ENCODE measurements at regions not wholly inside any gene's neighbourhood (a gene's known extent, or its start where the extent isn't known, plus 50 kb on each side); places are given as distances from the start of the nearest gene placed in this dataset.
A peak's percentile ranks its signal among the peaks of the same experiment; 100 is the strongest.
"Not testable (repeated sequence)": the region's sequence is repeated elsewhere in the genome, so short reads cannot be mapped to it uniquely, and the experiment has no call there.

DNA sequence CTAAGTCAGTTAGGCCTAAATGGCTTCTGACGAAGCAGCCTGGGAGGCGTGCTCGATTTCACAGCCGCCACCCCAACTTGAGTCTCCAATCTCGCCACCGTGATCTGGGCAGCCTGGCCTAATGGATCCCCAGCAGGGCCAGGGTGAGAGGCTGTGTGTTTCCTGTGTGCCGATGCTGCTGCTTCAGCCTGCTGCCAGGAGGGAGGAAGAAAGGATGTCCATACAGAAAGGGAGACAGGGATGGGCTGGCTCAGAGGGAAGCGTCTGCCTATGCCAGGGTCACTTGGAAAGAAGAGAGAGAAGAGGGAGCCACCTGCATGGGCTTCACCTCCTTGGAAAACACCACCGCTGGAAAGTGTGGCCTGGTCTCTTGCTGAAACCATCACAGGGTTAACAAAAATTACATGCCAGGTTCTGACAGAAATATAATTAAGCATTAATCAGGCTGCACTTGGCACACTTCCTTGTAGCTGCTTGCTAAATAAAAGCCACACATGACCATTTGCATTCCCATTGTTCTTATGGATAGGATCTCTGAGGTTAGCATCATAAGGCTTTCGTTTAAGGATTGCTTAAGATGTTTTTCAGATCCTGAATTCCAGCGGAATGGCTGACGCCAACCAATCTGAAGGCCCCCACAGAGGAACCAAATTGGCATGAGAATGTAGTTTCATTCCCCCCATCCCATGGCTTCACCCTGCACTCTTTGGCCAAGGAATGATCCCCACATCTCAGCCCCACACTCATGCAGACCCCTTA lies 108.8 kb upstream of the SLC1A4 start:
- no peak for DNase-seq (ENCODE audit: low spot score)

DNA sequence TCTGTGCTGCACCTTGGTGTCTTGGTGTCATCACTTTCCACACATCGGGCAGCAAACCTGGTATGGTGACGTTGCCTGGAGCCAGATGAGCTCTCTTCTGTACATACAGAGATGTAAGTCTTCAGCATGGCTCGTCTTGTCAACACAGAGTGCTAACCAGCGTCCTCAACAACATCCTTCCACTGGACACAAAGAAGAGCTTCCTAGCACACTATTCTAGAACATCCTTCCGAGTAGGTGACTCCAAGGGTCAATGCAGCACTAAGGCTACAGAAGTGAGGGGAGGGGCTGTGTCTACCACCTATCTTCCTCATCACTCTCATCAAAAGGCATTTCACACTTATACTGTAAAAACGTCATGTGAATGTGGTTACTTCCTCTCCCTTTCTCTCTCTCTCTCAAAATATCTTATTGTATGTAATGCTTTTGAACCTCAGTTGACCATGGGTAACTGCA lies 108.1 kb upstream of the SLC1A4 start:
- no peak for DNase-seq (ENCODE audit: low spot score)

DNA sequence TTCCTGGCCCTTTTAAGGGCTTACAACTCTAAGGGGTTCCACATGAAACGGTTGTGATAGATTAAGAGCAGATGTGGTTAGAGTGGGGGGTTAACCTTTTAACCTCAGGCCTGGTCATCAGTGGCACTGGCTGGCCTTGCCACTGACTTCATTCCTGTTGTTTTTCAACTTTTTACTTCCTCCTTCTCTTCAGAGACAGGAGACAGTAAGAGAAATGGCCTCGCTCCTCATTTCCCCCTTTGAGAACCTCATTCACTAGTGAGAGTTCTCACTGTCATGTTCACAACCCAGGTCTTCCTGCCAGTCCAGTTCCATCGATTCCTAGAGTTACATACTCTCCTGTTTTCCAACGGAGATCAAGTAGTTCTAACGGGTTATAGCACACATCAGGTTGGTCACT lies 101.6 kb upstream of the SLC1A4 start:
- DNase-seq (ENCODE audit: low spot score) = no peak

DNA sequence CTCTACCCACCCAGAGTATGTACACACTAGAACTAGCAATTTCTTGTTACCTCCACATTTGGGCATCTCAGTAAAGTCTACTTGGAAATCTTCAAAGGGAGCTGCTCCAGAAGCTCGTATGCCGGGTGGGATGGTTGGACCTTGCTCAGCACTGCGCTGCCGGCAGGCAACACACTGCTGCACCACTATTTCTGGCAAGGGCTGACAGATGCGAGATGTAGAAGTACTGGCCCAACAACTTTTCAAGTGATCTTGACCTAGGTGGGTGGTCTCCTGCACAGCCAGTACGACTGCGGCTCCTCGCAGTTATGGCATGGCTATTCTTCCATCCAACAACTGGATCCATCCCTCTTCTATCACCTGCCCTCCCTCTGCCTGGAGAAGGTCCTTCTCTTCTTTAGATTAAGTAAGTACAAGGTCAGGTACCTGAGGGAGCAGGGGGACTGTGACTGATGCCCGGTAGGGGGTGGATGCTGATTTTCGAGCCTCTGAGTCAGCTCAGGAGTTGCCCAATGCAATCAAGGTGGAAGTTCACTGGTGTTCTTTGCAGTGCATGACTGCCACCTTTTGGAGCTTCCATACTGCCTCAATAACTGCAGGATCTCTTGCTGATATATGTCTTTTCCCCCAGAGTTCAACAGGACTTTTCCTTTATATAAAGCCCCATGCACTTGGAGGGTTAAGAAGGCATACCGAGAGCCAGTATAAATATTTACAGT lies 100.4 kb upstream of the SLC1A4 start:
- DNase-seq (ENCODE audit: low spot score) = no peak

DNA sequence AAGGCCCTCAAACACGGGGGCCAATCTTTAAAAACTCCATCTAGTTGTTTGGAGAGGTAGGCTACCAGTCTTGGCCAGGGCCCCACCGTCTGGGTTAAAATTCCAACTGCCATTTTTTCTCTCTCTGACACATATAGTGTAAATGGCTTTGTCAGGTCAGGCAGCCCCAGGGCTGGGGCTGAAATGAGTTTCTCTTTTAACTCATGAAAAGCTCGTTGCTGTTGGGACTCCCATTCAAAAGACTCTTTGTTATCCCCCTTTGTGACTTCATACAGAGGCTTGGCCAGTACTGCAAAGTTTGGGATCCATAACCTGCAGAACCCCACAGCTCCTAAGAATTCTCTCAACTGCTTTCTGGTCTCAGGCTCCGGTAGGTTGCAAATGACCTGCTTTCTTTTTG lies 99.4 kb upstream of the SLC1A4 start:
- DNase-seq (ENCODE audit: low spot score) = no peak

DNA sequence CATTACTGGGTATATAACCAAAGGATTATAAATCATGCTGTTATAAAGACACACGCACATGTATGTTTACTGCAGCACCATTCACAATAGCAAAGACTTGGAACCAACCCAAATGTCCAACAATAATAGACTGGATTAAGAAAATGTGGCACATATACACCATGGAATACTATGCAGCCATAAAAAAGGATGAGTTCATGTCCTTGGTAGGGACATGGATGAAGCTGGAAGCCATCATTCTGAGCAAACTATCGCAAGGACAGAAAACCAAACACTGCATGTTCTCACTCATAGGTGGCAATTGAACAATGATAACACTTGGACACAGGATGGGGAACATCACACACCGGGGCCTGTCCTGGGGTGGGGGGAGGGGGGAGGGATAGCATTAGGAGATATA lies 92.6 kb upstream of the SLC1A4 start:
- DNase-seq (ENCODE audit: low spot score) = not testable (repeated sequence)

DNA sequence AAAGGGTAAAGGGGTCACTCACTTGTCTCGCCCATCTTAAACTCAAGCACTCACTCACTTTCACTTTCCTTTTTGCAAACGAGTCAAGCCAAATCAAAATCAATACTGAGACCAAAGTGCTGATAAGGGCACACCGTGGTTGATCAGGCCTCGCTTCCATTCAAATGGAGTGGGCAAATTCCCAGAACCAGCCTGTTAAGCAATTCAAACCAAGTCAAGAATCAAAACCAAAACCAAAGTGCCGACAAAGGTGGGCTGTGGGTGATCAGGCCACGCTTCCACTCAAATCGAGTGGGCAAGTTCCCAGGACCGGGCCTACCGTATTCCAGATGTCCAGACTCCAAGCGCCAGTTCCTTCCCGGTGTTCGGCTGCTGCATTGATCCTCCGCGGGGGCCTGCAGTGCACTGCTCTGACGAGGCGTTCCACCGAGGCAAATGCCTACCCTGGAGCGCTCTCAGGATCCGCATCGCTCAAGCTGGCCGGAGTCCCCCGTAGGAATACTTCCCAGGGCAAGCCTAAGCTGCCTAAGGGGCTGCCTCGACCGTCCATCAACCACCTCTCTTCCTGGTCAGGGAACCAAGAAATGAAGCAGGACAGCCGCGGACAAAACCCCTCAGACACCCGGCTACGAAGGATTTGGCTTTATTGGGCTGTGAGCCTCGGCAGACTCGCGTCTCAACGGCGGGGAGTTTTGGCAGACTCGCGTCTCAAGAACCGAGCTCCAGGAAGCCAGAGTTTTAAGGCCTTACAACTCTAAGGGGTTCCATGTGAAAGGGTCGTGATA lies 89.9 kb upstream of the SLC1A4 start:
- no peak for DNase-seq (ENCODE audit: low spot score)

DNA sequence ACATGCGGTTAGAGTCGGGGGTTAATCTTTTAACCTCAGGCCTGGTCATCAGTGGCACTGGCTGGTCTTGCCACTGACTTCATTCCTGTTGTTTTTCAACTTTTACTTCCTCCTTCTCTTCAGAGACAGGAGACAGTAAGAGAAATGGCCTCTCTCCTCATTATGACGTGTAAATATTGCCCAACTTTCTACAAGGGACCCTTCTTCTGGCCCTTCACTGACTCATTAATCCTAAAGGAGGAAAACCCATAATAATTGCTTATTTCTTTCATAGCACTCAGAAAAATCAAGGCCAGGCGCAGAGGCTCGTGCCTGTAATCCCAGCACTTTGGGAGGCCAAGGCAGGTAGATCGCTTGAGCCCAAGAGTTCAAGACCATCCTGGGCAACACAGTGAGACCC lies 89.3 kb upstream of the SLC1A4 start:
- DNase-seq (ENCODE audit: low spot score) = not testable (repeated sequence)

DNA sequence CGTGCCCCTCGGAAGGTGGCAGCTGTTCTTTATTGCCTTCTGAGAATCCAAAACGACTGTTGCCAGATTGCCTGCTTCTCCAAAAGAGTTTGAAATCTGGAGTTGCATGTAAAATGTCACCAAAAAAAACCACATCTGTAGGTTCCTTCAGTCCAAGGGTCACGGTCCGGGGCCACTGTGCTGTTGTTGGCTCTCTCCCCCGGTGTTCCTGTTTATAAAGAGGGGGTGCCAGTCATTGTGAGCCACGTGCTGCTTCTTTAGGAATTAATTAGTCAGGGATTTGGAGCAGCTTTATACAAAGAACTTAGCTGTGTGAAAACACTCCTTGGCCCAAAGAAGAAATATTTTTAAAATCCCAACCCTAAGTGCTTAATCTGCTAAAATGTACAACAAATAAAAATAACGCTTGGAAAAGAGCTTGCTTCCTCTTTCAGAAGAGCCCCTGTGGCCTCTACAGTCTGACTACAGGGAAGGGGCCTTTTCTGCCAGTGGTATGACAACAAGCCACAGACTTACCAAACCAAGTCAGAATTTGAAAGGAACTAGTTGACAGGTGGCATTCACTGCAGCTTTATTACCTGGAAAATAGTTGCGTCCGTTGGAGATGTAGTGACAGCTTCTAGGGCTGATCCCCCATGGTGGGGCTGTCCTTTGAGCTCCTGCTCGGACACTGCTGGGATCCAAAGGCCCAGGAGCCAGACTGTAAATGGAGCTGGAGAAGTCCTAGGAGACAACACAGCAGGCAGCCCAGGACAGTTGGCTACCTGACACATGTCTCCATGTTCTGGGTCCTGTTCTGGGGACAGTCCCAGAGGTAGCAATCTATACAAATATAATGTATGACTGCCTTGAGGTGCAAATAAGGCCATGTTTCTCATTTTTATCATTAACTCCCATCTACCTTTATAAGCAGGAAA lies 84.5 kb upstream of the SLC1A4 start:
- peak; percentile 20 for DNase-seq (ENCODE audit: low spot score)

DNA sequence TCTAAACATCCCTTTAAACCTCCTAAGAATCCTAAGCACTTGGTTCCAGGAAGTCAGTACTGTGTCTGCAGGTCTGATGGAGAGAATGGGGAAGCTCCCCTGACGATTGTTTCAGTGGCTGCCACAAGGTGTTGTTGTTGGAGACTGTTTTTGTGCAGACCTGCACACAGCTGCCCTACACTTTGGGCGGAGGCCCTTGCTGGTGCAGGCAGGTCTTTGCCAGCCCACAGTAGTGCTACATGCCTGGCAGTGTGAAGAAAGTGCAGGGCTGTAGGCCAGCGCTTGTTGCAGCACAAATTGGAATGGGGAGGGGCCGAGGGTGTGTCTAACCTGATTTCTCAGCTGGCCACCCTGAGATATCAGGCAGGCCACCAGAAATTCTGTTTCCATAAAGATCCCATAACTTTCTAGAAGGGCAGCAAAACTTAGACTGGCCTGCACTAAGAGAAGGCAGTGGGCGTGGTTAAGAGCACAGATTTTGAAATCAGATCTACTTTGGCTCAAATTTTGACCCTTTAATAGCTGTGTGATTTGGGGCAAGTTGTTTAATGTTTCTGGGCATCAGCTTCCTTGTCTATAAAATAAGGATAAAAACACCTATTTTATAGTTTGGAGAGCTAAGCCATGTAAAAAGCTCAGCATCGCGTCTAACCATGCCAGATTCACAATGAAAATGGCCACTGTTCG lies 83.7 kb upstream of the SLC1A4 start:
- no peak for DNase-seq (ENCODE audit: low spot score)

DNA sequence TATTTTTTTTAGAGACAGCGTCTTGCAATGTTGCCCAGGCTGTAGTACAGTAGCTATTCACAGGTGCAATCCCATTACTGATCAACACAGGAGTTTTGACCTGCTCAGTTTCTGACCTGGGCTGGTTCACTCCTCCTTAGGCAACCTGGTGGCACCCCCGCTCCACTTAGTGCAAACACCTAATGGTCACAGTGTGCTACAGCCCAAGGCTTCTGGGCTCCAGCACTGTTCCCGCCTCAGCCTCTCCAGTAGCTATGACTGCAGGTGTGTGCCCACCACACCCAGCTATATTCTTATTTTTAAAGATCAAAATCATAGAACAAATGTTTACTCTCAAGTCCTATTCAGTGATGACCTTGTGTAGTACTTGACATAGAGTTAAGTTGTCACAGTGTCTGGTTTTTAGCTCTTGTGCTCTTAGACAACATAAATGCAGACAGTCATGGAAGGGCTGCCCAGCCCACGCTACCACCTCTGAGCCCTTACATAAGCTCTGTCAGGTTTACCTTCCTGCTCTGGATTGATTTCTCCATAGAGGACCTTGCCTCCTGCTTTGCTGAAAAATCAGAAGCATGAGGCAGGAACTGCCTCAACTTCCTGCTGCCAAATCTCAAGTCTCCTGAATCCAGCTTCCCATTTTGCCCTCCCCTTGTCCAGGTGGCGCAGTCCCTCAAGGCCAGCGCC lies 82.2 kb upstream of the SLC1A4 start:
- DNase-seq (ENCODE audit: low spot score) = no peak

DNA sequence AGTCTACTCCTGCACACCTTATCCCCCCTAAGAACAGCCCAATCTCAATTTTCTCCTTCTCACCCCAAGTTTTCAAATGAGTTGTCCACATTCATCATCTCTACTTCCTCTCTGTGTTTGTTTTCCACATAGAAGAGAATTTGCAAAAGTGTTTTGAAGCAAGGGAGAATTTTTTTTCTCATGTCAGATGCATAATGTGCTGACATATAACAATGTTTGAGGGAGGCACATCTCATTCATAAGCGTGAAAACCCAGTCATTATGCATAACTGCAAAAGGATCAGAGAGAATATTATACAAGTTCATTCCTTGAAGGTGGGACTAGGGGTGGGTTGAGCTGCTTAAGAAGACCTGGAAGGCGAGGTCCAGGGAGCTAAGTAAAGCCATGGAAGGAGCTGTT lies 80.8 kb upstream of the SLC1A4 start:
- DNase-seq (ENCODE audit: low spot score) = no peak

DNA sequence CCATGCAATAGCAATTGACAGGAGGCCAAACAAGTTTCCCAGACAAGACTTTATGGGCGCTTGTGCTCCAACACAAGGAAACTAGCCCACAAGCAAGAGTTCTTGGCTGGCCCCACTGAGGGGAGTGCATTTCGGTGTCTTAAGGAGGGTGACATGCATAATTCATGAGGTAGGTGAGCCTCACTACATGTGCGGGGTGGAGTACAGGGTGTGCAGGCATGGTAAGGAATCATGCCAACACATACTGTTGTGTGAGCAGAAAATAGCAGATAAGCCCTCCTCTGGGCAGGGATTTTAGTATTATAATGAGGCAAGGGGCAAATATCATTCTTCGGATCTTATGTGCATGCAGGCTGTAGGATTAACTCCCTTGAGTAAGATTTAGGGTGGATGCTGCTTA lies 78.7 kb upstream of the SLC1A4 start:
- DNase-seq (ENCODE audit: low spot score) = no peak

DNA sequence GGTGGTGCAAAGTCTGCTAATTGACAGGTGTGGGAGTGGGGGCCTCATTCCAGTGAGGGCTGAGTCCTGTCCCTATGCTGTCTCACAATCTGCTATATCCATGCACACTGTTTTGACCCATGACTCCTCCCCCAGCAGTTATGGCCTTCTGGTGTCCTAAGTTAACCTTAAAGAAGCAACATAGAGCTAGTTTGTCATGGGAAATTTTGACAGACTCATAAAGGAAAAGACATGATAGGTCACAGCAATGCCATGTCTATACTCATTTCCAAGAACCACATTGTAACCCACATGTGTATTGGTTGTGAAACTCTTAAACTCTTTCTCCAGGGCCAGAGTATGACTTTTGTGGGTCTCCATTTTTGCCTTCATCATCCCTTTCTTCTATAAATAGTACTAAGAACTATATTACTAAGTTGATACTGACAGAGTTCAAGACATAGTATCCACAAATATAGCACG lies 78.2 kb upstream of the SLC1A4 start:
- DNase-seq (ENCODE audit: low spot score) = no peak

DNA sequence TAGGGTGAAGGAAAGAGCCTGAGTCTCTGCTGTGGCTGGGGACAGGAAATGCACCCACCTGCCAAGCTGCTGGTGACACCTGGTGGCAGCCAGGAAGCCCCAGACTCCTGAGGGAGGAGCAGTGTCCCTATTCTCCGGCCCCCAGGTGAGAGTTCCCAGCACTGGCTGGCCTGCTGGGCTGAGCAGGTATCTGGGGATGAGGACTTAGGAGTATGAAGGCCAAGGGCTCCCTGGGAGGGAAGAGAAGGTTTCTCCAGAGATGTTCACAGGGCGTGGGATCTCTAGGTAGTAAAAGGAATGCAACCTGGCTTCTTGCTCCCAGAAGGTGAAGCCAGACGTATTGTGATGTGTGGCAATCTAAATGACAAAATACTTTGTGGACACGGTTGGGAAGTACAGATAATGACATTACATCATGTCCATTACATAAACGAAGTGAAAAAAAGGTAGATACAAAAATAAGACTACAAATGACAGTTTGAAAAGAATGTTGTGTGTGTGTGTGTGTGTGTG lies 75.8 kb upstream of the SLC1A4 start:
- DNase-seq (ENCODE audit: low spot score) = peak; percentile 54

DNA sequence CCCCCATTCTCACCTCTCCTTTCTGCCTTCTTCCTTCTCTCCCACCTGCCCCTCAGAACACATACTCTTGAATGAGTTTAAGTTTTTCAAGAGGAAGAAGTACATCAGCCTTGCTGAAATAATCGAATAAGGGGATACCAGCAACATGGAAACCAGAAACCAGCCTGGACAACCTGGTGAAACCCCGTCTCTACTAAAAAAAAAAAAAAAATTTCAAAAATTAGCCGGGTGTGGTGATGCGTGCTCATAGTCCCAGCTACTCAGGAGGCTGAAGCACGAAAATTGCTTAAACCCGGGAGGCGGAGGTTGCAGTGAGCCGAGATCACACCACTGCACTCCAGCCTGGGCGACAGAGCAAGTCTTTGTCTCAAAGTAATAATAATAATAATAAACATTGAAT lies 75.0 kb upstream of the SLC1A4 start:
- peak; percentile 63 for DNase-seq (ENCODE audit: low spot score)

DNA sequence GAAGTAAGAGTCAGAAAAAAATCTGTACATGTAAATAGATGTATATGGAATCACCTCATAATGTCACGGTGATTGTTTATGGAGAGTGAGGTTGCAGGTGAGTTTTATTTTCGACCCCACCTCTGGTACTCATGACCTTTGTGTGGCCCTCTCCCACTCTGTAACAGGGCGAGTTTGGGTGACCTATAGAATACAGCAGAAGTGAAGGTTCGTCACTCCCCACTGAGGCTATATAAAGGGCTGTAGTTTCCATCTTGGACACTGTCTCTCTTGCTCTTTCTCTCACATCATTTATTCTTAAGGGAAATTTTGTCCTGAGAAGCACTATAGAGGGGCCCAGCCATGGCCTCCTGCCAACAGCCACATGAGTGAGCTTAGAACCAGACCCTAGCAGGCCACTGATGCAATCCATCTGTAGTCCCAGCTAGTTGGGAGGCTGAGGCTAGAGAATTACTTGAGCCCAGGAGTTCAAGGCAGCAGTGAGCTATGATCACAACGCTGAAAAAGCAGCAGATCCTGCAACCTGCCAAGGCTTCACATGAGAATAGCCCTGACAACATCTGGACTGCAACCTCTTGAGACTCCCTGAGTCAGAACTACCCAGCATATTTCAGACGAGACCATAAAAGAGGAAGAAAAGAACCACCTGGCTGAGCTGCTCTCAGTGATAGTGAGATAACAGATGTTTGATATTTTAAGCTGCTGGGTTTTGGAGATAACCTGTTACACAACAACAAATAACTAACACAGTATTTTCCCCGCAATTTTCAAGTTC lies 74.3 kb upstream of the SLC1A4 start:
- peak; percentile 98 for DNase-seq (ENCODE audit: low spot score)

DNA sequence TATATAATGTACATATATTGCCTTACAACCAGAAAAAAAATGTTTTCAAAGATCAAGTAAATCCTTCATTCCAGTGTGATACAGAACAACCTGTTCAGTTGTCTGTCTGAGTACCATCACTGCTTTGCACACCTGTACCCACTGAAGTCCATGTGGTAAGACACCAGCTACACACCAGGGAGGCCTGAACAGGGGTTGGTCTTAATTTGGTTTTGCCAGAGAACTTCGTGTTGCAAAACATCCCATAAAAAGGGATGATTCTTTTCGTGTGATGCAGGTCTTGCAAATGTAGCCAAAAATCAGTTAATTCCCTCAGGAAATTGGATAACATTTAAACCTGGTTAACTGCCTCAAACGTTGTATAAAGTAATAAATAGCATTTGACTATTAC lies 73.7 kb upstream of the SLC1A4 start:
- no peak for DNase-seq (ENCODE audit: low spot score)

DNA sequence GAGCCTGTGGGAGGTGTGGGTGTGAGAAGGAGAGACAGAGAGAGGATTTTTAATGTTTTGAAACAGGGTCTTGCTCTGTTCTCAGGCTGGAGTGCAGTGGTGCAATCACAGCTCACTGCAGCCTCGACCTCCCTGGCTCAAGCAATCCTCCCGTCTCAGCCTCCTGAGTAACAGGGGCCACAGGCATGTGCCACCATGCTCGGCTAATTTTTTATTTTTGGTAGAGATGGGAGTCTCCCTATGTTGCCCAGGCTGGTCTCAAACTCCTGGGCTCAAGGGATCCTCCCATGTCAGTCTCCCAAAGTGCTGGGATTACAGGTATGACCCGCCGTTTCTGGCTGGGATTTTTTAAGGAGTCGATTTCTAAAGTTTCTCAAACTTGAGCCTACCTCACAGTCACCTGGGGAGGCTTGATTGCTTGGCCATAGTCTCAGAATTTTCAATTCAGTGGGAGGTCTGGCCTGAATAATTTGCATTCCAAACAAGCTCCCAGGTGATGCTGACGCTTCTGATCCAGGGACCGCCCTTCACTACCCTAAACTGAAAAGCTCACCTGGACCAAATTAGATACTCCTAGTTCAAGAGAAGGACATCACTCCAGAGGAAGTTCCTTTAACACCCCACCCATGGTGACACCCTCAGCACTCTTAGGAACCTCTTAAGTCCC lies 70.8 kb upstream of the SLC1A4 start:
- DNase-seq (ENCODE audit: low spot score) = no peak
